ENCODE measurements at regions not wholly inside any gene's neighbourhood (a gene's known extent, or its start where the extent isn't known, plus 50 kb on each side); places are given as distances from the start of the nearest gene placed in this dataset.
A peak's percentile ranks its signal among the peaks of the same experiment; 100 is the strongest.
"Not testable (repeated sequence)": the region's sequence is repeated elsewhere in the genome, so short reads cannot be mapped to it uniquely, and the experiment has no call there.

GRCh38 chr4:112031712-112032328 is 113.4 kb upstream of the FAM241A start:
- no peaks in the 10 kb centered on the region for H3K36me3 Mint-ChIP-seq
- no peak overlapping the region for H3K27ac Mint-ChIP-seq
- ATAC-seq (replicated peaks), result peak; percentile 56 to 70
- H3K27me3 Mint-ChIP-seq, result peaks cover 4 to 14% of the 10 kb centered on the region in 2 donors
- no peaks in the 10 kb centered on the region for H3K4me1 Mint-ChIP-seq
- no peak for DNase-seq
- H3K9me3 Mint-ChIP-seq, result peaks cover 0 to 2% of the 10 kb centered on the region in 2 donors
- H3K4me3 Mint-ChIP-seq, result no peak overlapping the region

- DNase-seq, result no peak
- ATAC-seq (replicated peaks), result no peak
- no peaks in the 10 kb centered on the region for H3K36me3 Mint-ChIP-seq
- no peaks in the 10 kb centered on the region for H3K9me3 Mint-ChIP-seq
- no peaks in the 10 kb centered on the region for H3K4me1 Mint-ChIP-seq
- H3K4me3 Mint-ChIP-seq, result no peak overlapping the region
- H3K27ac Mint-ChIP-seq, result no peak overlapping the region
- peaks cover 0 to 26% of the 10 kb centered on the region in 2 donors for H3K27me3 Mint-ChIP-seq
Measured at GRCh38 chr4:112036886-112037285, 108.4 kb upstream of the FAM241A start.

GRCh38 chr4:112038861-112039260 is 106.4 kb upstream of the FAM241A start:
- Mint-ChIP-seq H3K27ac (no peak overlapping the region), H3K9me3 (no peaks in the 10 kb centered on the region), H3K4me3 (no peak overlapping the region), H3K4me1 (peaks cover 0 to 4% of the 10 kb centered on the region in 2 donors), H3K36me3 (no peaks in the 10 kb centered on the region), H3K27me3 (peaks cover 0 to 30% of the 10 kb centered on the region in 2 donors)
- ATAC-seq (replicated peaks) (no peak), DNase-seq (no peak)

GRCh38 chr4:112049119-112049518 is 96.1 kb upstream of the FAM241A start:
- not testable (repeated sequence) for H3K4me3 Mint-ChIP-seq, H3K36me3 Mint-ChIP-seq, H3K9me3 Mint-ChIP-seq, H3K27ac Mint-ChIP-seq, H3K4me1 Mint-ChIP-seq, DNase-seq, H3K27me3 Mint-ChIP-seq
- ATAC-seq (replicated peaks), result peak; percentile 71 to 78

- Mint-ChIP-seq H3K4me1 (no peaks in the 10 kb centered on the region), H3K27me3 (peaks cover 7 to 12% of the 10 kb centered on the region in 2 donors), H3K9me3 (no peaks in the 10 kb centered on the region), H3K36me3 (no peaks in the 10 kb centered on the region), H3K4me3 (no peak overlapping the region), H3K27ac (no peak overlapping the region)
- ATAC-seq (replicated peaks) (no peak), DNase-seq (no peak)
Measured at GRCh38 chr4:112053825-112054350, 91.4 kb upstream of the FAM241A start.

- Mint-ChIP-seq H3K4me1 (no peaks in the 10 kb centered on the region), H3K27ac (no peak overlapping the region), H3K4me3 (no peak overlapping the region), H3K27me3 (peaks cover 7 to 12% of the 10 kb centered on the region in 2 donors), H3K36me3 (no peaks in the 10 kb centered on the region), H3K9me3 (no peaks in the 10 kb centered on the region)
- DNase-seq, result no peak
- peak in 1 of 2 donors; percentile 44 for ATAC-seq (replicated peaks)
Measured at GRCh38 chr4:112055100-112055499, 90.2 kb upstream of the FAM241A start.

GRCh38 chr4:112057470-112057869 is 87.8 kb upstream of the FAM241A start:
- Mint-ChIP-seq H3K36me3 (no peaks in the 10 kb centered on the region), H3K27me3 (peaks cover 17 to 18% of the 10 kb centered on the region in 2 donors), H3K4me1 (no peaks in the 10 kb centered on the region), H3K4me3 (no peak overlapping the region), H3K9me3 (no peaks in the 10 kb centered on the region), H3K27ac (no peak overlapping the region)
- no peak for ATAC-seq (replicated peaks)
- DNase-seq, result no peak

GRCh38 chr4:112058433-112058832 is 86.8 kb upstream of the FAM241A start:
- Mint-ChIP-seq H3K4me3 (no peak overlapping the region), H3K4me1 (no peaks in the 10 kb centered on the region), H3K27me3 (peaks cover 17 to 18% of the 10 kb centered on the region in 2 donors), H3K27ac (no peak overlapping the region), H3K36me3 (no peaks in the 10 kb centered on the region), H3K9me3 (no peaks in the 10 kb centered on the region)
- ATAC-seq (replicated peaks), result no peak
- DNase-seq, result no peak

- no peaks in the 10 kb centered on the region for H3K36me3 Mint-ChIP-seq
- DNase-seq, result no peak
- no peaks in the 10 kb centered on the region for H3K4me1 Mint-ChIP-seq
- no peaks in the 10 kb centered on the region for H3K9me3 Mint-ChIP-seq
- H3K4me3 Mint-ChIP-seq, result no peak overlapping the region
- peaks cover 18 to 22% of the 10 kb centered on the region in 2 donors for H3K27me3 Mint-ChIP-seq
- no peak overlapping the region for H3K27ac Mint-ChIP-seq
- peak in 1 of 2 donors; percentile 18 for ATAC-seq (replicated peaks)
Measured at GRCh38 chr4:112060212-112060611, 85.0 kb upstream of the FAM241A start.

- DNase-seq (no peak), ATAC-seq (replicated peaks) (no peak)
- H3K4me3 Mint-ChIP-seq, result no peak overlapping the region
- H3K27me3 Mint-ChIP-seq, result peaks cover 18 to 22% of the 10 kb centered on the region in 2 donors
- H3K4me1 Mint-ChIP-seq, result no peaks in the 10 kb centered on the region
- no peak overlapping the region for H3K27ac Mint-ChIP-seq
- no peaks in the 10 kb centered on the region for H3K36me3 Mint-ChIP-seq
- H3K9me3 Mint-ChIP-seq, result no peaks in the 10 kb centered on the region
Measured at GRCh38 chr4:112061207-112061817, 83.9 kb upstream of the FAM241A start.

GRCh38 chr4:112063260-112063659 is 82.0 kb upstream of the FAM241A start:
- Mint-ChIP-seq H3K36me3 (no peaks in the 10 kb centered on the region), H3K4me1 (no peaks in the 10 kb centered on the region), H3K27ac (no peak overlapping the region), H3K9me3 (no peaks in the 10 kb centered on the region), H3K27me3 (peaks cover 22 to 30% of the 10 kb centered on the region in 2 donors), H3K4me3 (no peak overlapping the region)
- no peak for DNase-seq
- no peak for ATAC-seq (replicated peaks)

GRCh38 chr4:112069110-112069509 is 76.1 kb upstream of the FAM241A start:
- Mint-ChIP-seq H3K27me3 (peaks cover 15 to 20% of the 10 kb centered on the region in 2 donors), H3K4me1 (no peaks in the 10 kb centered on the region), H3K36me3 (no peaks in the 10 kb centered on the region), H3K9me3 (peaks cover 3 to 9% of the 10 kb centered on the region in 2 donors), H3K27ac (no peak overlapping the region), H3K4me3 (no peak overlapping the region)
- ATAC-seq (replicated peaks) (no peak), DNase-seq (no peak)

- Mint-ChIP-seq H3K4me1 (no peaks in the 10 kb centered on the region), H3K27ac (no peak overlapping the region), H3K9me3 (peaks cover 3 to 9% of the 10 kb centered on the region in 2 donors), H3K4me3 (no peak overlapping the region), H3K27me3 (peaks cover under 1 to 10% of the 10 kb centered on the region in 2 donors), H3K36me3 (no peaks in the 10 kb centered on the region)
- ATAC-seq (replicated peaks), result no peak
- no peak for DNase-seq
Measured at GRCh38 chr4:112073181-112073580, 72.1 kb upstream of the FAM241A start.

GRCh38 chr4:112075129-112075753 is 70.0 kb upstream of the FAM241A start:
- peak; percentile 6 for DNase-seq
- no peak overlapping the region for H3K4me3 Mint-ChIP-seq
- H3K27ac Mint-ChIP-seq, result no peak overlapping the region

GRCh38 chr4:112075906-112076305 is 69.3 kb upstream of the FAM241A start:
- Mint-ChIP-seq H3K9me3 (peaks cover 3 to 9% of the 10 kb centered on the region in 2 donors), H3K4me3 (no peak overlapping the region), H3K27ac (no peak overlapping the region), H3K4me1 (no peaks in the 10 kb centered on the region), H3K36me3 (no peaks in the 10 kb centered on the region), H3K27me3 (no peaks in the 10 kb centered on the region)
- DNase-seq (no peak), ATAC-seq (replicated peaks) (no peak)

More at GRCh38 chr4:112075129-112075753, 70.0 kb upstream of the FAM241A start:
- peak; percentile 66 to 75 for ATAC-seq (replicated peaks)
- Mint-ChIP-seq H3K9me3 (peaks cover 3 to 9% of the 10 kb centered on the region in 2 donors), H3K36me3 (no peaks in the 10 kb centered on the region), H3K27me3 (peaks cover 0 to 2% of the 10 kb centered on the region in 2 donors), H3K4me1 (no peaks in the 10 kb centered on the region)

All from stimulated activated naive B cell treated with anti-CD40 and anti-IgM and Interleukin-4, amounts not matched to agents 10 μg/mL and 1 μg/mL and 100 μg/mL, for 72 hours (primary cell).